ENCODE measurements at regions not wholly inside any gene's neighbourhood (a gene's known extent, or its start where the extent isn't known, plus 50 kb on each side); places are given as distances from the start of the nearest gene placed in this dataset.

DNA sequence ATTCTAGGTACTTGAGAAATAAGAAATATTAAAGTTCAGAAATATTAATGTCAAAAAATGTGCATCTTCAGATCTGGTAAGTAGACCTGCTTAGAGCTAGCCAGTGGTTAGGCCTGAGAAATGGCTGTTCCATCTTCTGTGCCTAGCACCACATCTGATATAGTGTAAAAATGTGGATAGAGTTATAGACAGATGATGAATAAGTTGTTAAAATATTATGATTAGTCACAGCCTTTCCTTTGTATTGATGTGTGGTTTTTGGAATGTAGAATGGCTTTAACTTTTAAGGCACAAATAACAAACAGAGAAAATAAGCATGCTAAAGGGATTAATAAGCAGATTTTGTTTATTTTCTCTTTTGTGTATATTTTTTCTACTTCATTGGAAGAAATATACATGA, 133.5 kb upstream of the NUDT6 start:
- TF ChIP-seq CTCF (IDR thresholded peaks at IDR 0.05) (no peak), POLR2A (IDR thresholded peaks at IDR 0.05) (no peak)
